SK-N-MC (cell line): ENCODE measurements at regions not wholly inside any gene's neighbourhood (a gene's known extent, or its start where the extent isn't known, plus 50 kb on each side); places are given as distances from the start of the nearest gene placed in this dataset.

Experiments
- EZH2 ChIP-seq: fragments of 200-600 bp; sonication (generic); IDR thresholded peaks from one replicate; pipeline ENCODE4 v1.6.1; 2017; ENCODE audit warnings: antibody characterized with exemption
- FOXP2 ChIP-seq: optimal IDR thresholded peaks from 2 replicates; pipeline ENCODE3; 2011; ENCODE audit warnings: mild to moderate bottlenecking, moderate library complexity; ENCODE audit not compliant: insufficient read depth; ENCODE audit errors: extremely low read length, control extremely low read depth
- POLR2AphosphoS5 ChIP-seq: IDR thresholded peaks from 2 replicates; pipeline ENCODE4 v1.6.1; 2012; ENCODE audit warnings: mild to moderate bottlenecking, low read depth, low read length, borderline replicate concordance

DNA sequence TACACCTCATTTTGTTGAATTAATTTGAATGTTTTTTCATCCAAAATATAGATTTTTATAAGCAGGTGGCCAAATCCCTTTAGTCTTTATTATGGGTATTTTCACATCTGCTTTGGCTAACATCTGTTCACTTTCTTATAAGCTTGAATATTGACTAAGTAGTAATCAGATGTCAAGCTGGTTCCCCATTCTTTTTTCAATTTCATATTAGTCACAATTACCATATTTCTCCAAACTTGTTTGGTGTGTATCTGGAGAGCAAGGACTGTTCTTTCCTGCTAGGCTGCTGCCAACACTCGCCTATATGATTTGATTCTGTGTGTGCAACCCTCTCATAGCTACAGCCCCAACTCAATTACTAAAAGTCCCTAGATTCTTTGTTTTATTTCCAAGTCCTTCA is 608.5 kb downstream of the PSAT1 start:
- no peak for TF ChIP-seq POLR2AphosphoS5
- TF ChIP-seq EZH2, result no peak
- TF ChIP-seq FOXP2, result no peak
